ENCODE measurements at regions not wholly inside any gene's neighbourhood (a gene's known extent, or its start where the extent isn't known, plus 50 kb on each side); places are given as distances from the start of the nearest gene placed in this dataset.
A peak's percentile ranks its signal among the peaks of the same experiment; 100 is the strongest.

GRCh38 chr12:75642226-75642625, 130.8 kb upstream of the KRR1 start:
- in situ Hi-C loops (cut with HindIII; ENCODE audit: low sequenced_read_pairs): loop anchor here (5.0 kb wide), 1 partner anchor 65 kb away; no protein-coding TSS in a partner anchor
- no peak for TF ChIP-seq CTCF (IDR thresholded peaks at IDR 0.05; ENCODE audit: low read depth, low read length, missing control alignments)
- H3K4me3 ChIP-seq (ENCODE audit: low read depth, low read length): no peak overlapping the region
- DNase-seq (ENCODE audit: low read depth): no peak

- peak; percentile 73 for DNase-seq (ENCODE audit: low read depth)
- in situ Hi-C loops (cut with HindIII; ENCODE audit: low sequenced_read_pairs): loop anchor here (5.0 kb wide), 1 partner anchor 64 kb away; no protein-coding TSS in a partner anchor
- TF ChIP-seq CTCF (IDR thresholded peaks at IDR 0.05; ENCODE audit: low read depth, low read length, missing control alignments): no peak
- H3K4me3 ChIP-seq (ENCODE audit: low read depth, low read length): no peak overlapping the region
Measured at GRCh38 chr12:75641031-75641780, 129.8 kb upstream of the KRR1 start.

- TF ChIP-seq CTCF (IDR thresholded peaks at IDR 0.05; ENCODE audit: low read depth, low read length, missing control alignments): no peak
- no peak for DNase-seq (ENCODE audit: low read depth)
- H3K4me3 ChIP-seq (ENCODE audit: low read depth, low read length): no peak overlapping the region
- in situ Hi-C loops (cut with HindIII; ENCODE audit: low sequenced_read_pairs): no loop called here
Measured at GRCh38 chr12:75638792-75639191, 127.4 kb upstream of the KRR1 start.

GRCh38 chr12:75636607-75637006, 125.2 kb upstream of the KRR1 start:
- no peak overlapping the region for H3K4me3 ChIP-seq (ENCODE audit: low read depth, low read length)
- in situ Hi-C loops (cut with HindIII; ENCODE audit: low sequenced_read_pairs): no loop called here
- no peak for DNase-seq (ENCODE audit: low read depth)
- TF ChIP-seq CTCF (IDR thresholded peaks at IDR 0.05; ENCODE audit: low read depth, low read length, missing control alignments): no peak

- TF ChIP-seq CTCF (IDR thresholded peaks at IDR 0.05; ENCODE audit: low read depth, low read length, missing control alignments): no peak
- no peak overlapping the region for H3K4me3 ChIP-seq (ENCODE audit: low read depth, low read length)
- in situ Hi-C loops (cut with HindIII; ENCODE audit: low sequenced_read_pairs): no loop called here
- peak; percentile 93 for DNase-seq (ENCODE audit: low read depth)
Measured at GRCh38 chr12:75635606-75636444, 124.4 kb upstream of the KRR1 start.

- DNase-seq (ENCODE audit: low read depth): no peak
- no peak for TF ChIP-seq CTCF (IDR thresholded peaks at IDR 0.05; ENCODE audit: low read depth, low read length, missing control alignments)
- in situ Hi-C loops (cut with HindIII; ENCODE audit: low sequenced_read_pairs): no loop called here
- H3K4me3 ChIP-seq (ENCODE audit: low read depth, low read length): no peak overlapping the region
Measured at GRCh38 chr12:75634244-75635222, 123.1 kb upstream of the KRR1 start.

Measured in astrocyte of the cerebellum (primary cell).